CD4-positive, alpha-beta T cell (primary cell): ENCODE measurements at regions not wholly inside any gene's neighbourhood (a gene's known extent, or its start where the extent isn't known, plus 50 kb on each side); places are given as distances from the start of the nearest gene placed in this dataset.

Source experiments
- ATAC-seq: fragments of 200-7000 bp; cut with Tn5 transposase; one replicate; pipeline ENCODE4 v1.10.0; 2022; ENCODE audit warnings: mild to moderate bottlenecking; ENCODE audit not compliant: poor library complexity
- CTCF ChIA-PET: fragments of 350-600 bp; sonication (Branson Sonifier 250); formaldehyde crosslinking; loops from one replicate; lab custom pipeline; 2021; ENCODE audit warnings: antibody characterized with exemption, inconsistent platforms; lab: Charles Lee
- POLR2A ChIA-PET: fragments of 350-600 bp; sonication (Branson Sonifier 250); formaldehyde crosslinking; loops from one replicate; lab custom pipeline; 2021; ENCODE audit warnings: antibody characterized with exemption, inconsistent platforms; lab: Charles Lee
- DNase-seq, 14 experiments: peaks; one replicate each; pipeline ENCODE4 v3.0.0-alpha.2; 2013 to 2020; ENCODE audit warnings: mixed read lengths in 2 of 14
- H3K27ac ChIP-seq, 2 donors: one replicate each; pipeline versions ENCODE4 v1.5.1 to v1.7.0; 2013; ENCODE audit warnings: low read length in 2 of 2, low read depth in 1 of 2, mild to moderate bottlenecking in 1 of 2
- H3K27me3 ChIP-seq, 2 experiments: 1 replicate in 1 of 2; 2 replicates in 1 of 2; pipeline versions ENCODE4 v1.6.1 to v1.7.0; 2013; ENCODE audit warnings: low read length in 2 of 2, control low read depth in 1 of 2, mild to moderate bottlenecking in 1 of 2, moderate library complexity in 1 of 2; ENCODE audit not compliant: insufficient read depth in 2 of 2, control insufficient read depth in 1 of 2
- H3K36me3 ChIP-seq: one replicate; pipeline ENCODE4 v1.6.1; 2013; ENCODE audit warnings: low read length, control low read depth; ENCODE audit not compliant: insufficient read depth
- H3K4me1 ChIP-seq: one replicate; pipeline ENCODE4 v1.6.1; 2013; ENCODE audit warnings: low read length, control low read depth; ENCODE audit not compliant: insufficient read depth
- H3K4me3 ChIP-seq: one replicate; pipeline ENCODE4 v1.5.1; 2013; ENCODE audit warnings: mild to moderate bottlenecking, low read length, moderate library complexity
- H3K9me3 ChIP-seq, 2 experiments: 1 replicate in 1 of 2; 2 replicates in 1 of 2; pipeline versions ENCODE4 v1.6.1 to v1.7.0; 2013; ENCODE audit warnings: low read length in 2 of 2, mild to moderate bottlenecking in 2 of 2, control low read depth in 1 of 2, moderate library complexity in 1 of 2; ENCODE audit not compliant: control insufficient read depth in 1 of 2, insufficient read depth in 1 of 2
- H3K27ac Mint-ChIP-seq: one replicate; pipeline ENCODE4 v1.8.0; 2020; ENCODE audit warnings: mixed read lengths
- H3K27me3 Mint-ChIP-seq: one replicate; pipeline ENCODE4 v1.8.0; 2021; ENCODE audit warnings: mixed read lengths
- H3K36me3 Mint-ChIP-seq: one replicate; pipeline ENCODE4 v1.8.0; 2021; ENCODE audit warnings: low read depth, mixed read lengths
- H3K4me1 Mint-ChIP-seq: one replicate; pipeline ENCODE4 v1.8.0; 2021; ENCODE audit warnings: low read depth, mixed read lengths
- H3K4me3 Mint-ChIP-seq: one replicate; pipeline ENCODE4 v1.8.0; 2020; ENCODE audit warnings: mild to moderate bottlenecking, mixed read lengths
- H3K9me3 Mint-ChIP-seq: one replicate; pipeline ENCODE4 v1.8.0; 2020; ENCODE audit warnings: mixed read lengths
- CTCF ChIP-seq: fragments of 200-600 bp; IDR thresholded peaks from one replicate; pipeline ENCODE4 v1.8.0; 2022; ENCODE audit warnings: antibody characterized with exemption, mild to moderate bottlenecking
- intact Hi-C, 2 experiments: fragments of 100-400 bp; cut with DNase I in 1 of 2; cut with micrococcal nuclease in 1 of 2; formaldehyde crosslinking; loops; one replicate each; pipeline versions ENCODE4 v1.15.1 to v1.9.0; 2023 to 2025; cut with DNase I, micrococcal nuclease

- ChIA-PET POLR2A (no interaction called here), CTCF (no interaction called here)
- H3K9me3 ChIP-seq = no peaks in the 10 kb centered on the region
- H3K27me3 ChIP-seq = no peaks in the 10 kb centered on the region
- no peak for ATAC-seq
- no peak overlapping the region for H3K4me3 Mint-ChIP-seq
- no peak for TF ChIP-seq CTCF
- no peaks in the 10 kb centered on the region for H3K4me1 ChIP-seq
- H3K27ac ChIP-seq = no peak overlapping the region
- H3K27me3 Mint-ChIP-seq = no peaks in the 10 kb centered on the region
- no peak for DNase-seq
- H3K27ac Mint-ChIP-seq = no peak overlapping the region
- no peaks in the 10 kb centered on the region for H3K4me1 Mint-ChIP-seq
- H3K36me3 ChIP-seq = no peaks in the 10 kb centered on the region
- H3K36me3 Mint-ChIP-seq = no peaks in the 10 kb centered on the region
- no peaks in the 10 kb centered on the region for H3K9me3 Mint-ChIP-seq
- intact Hi-C loops = no loop called here
- H3K4me3 ChIP-seq = no peak overlapping the region
Observed at GRCh38 chr7:115812794-115813193, 217.8 kb downstream of the TFEC start.

GRCh38 chr7:115805458-115805857, 225.1 kb downstream of the TFEC start:
- Mint-ChIP-seq H3K27me3 (no peaks in the 10 kb centered on the region), H3K4me1 (no peaks in the 10 kb centered on the region), H3K27ac (no peak overlapping the region), H3K4me3 (no peak overlapping the region), H3K36me3 (no peaks in the 10 kb centered on the region), H3K9me3 (no peaks in the 10 kb centered on the region)
- no peaks in the 10 kb centered on the region for H3K4me1 ChIP-seq
- intact Hi-C loops = no loop called here
- no peak overlapping the region for H3K27ac ChIP-seq
- ChIA-PET CTCF (no interaction called here), POLR2A (no interaction called here)
- no peak for DNase-seq
- H3K36me3 ChIP-seq = no peaks in the 10 kb centered on the region
- no peak for ATAC-seq
- no peaks in the 10 kb centered on the region for H3K9me3 ChIP-seq
- no peaks in the 10 kb centered on the region for H3K27me3 ChIP-seq
- TF ChIP-seq CTCF = no peak
- no peak overlapping the region for H3K4me3 ChIP-seq

- H3K4me1 ChIP-seq = no peaks in the 10 kb centered on the region
- no peaks in the 10 kb centered on the region for H3K36me3 ChIP-seq
- POLR2A ChIA-PET = no interaction called here
- H3K4me3 ChIP-seq = no peak overlapping the region
- Mint-ChIP-seq H3K27ac (no peak overlapping the region), H3K4me1 (no peaks in the 10 kb centered on the region), H3K4me3 (no peak overlapping the region), H3K9me3 (no peaks in the 10 kb centered on the region), H3K36me3 (no peaks in the 10 kb centered on the region), H3K27me3 (no peaks in the 10 kb centered on the region)
- no peaks in the 10 kb centered on the region for H3K27me3 ChIP-seq
- CTCF ChIA-PET = no interaction called here
- TF ChIP-seq CTCF = no peak
- intact Hi-C loops = no loop called here
- DNase-seq (no peak), ATAC-seq (no peak)
- H3K9me3 ChIP-seq = no peaks in the 10 kb centered on the region
- H3K27ac ChIP-seq = no peak overlapping the region
Observed at GRCh38 chr7:115802415-115802814, 228.1 kb downstream of the TFEC start.
